ENCODE measurements at regions not wholly inside any gene's neighbourhood (a gene's known extent, or its start where the extent isn't known, plus 50 kb on each side); places are given as distances from the start of the nearest gene placed in this dataset.
"Not testable (repeated sequence)": the region's sequence is repeated elsewhere in the genome, so short reads cannot be mapped to it uniquely, and the experiment has no call there.

DNA sequence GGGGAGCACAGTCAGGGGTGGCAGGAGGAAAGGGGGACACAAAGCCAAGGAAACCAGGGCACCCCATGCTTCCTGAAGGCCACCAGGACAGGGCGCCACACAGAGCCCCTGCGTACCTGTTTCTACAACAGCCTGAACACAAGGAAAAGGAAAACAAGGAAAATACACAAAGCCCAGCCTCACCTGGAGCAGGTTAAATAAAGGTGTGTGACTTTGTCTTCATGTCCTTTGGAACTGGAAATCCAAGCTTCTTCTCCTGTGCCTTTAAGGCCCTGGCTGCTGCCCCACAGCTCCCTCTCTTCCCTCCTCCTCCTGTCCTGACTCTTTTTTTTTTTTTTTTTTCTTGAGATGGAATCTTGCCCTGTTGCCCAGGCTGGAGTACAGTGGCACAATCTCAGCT, 70.0 kb downstream of the ART5 start:
- TF ChIP-seq, protein P1, sequence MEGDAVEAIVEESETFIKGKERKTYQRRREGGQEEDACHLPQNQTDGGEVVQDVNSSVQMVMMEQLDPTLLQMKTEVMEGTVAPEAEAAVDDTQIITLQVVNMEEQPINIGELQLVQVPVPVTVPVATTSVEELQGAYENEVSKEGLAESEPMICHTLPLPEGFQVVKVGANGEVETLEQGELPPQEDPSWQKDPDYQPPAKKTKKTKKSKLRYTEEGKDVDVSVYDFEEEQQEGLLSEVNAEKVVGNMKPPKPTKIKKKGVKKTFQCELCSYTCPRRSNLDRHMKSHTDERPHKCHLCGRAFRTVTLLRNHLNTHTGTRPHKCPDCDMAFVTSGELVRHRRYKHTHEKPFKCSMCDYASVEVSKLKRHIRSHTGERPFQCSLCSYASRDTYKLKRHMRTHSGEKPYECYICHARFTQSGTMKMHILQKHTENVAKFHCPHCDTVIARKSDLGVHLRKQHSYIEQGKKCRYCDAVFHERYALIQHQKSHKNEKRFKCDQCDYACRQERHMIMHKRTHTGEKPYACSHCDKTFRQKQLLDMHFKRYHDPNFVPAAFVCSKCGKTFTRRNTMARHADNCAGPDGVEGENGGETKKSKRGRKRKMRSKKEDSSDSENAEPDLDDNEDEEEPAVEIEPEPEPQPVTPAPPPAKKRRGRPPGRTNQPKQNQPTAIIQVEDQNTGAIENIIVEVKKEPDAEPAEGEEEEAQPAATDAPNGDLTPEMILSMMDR (IDR thresholded peaks at IDR 0.05) = not testable (repeated sequence)
- TF ChIP-seq EP300, POLR2A, POLR2AphosphoS5 (IDR thresholded peaks at IDR 0.05): not testable (repeated sequence)
